CD4-positive, CD25-positive, alpha-beta regulatory T cell (primary cell): ENCODE measurements at regions not wholly inside any gene's neighbourhood (a gene's known extent, or its start where the extent isn't known, plus 50 kb on each side); places are given as distances from the start of the nearest gene placed in this dataset.

Source experiments
- ATAC-seq, 2 donors: fragments of 150-1000 bp; cut with Tn5 transposase; one replicate each; pipeline ENCODE4 v1.10.0; 2021; ENCODE audit warnings: low read depth in 2 of 2, moderate number of reproducible peaks in 2 of 2, moderate library complexity in 1 of 2
- DNase-seq, 3 donors: peaks; one replicate each; pipeline versions ENCODE4 v3.0.0 to v3.0.0-alpha.2; 2012 to 2022; ENCODE audit warnings: mixed read lengths in 1 of 3
- H3K27ac ChIP-seq: one replicate; pipeline ENCODE4 v1.7.0; 2013; ENCODE audit warnings: mild to moderate bottlenecking, low read length; ENCODE audit not compliant: insufficient read depth, poor library complexity, severe bottlenecking
- H3K27me3 ChIP-seq: one replicate; pipeline ENCODE4 v1.7.0; 2013; ENCODE audit warnings: low read length; ENCODE audit not compliant: control insufficient read depth, insufficient read depth
- H3K36me3 ChIP-seq: one replicate; pipeline ENCODE4 v1.7.0; 2013; ENCODE audit warnings: mild to moderate bottlenecking, low read length, moderate library complexity; ENCODE audit not compliant: control insufficient read depth, insufficient read depth
- H3K4me1 ChIP-seq: 2 replicates; pipeline ENCODE4 v1.7.0; 2013; ENCODE audit warnings: mild to moderate bottlenecking, low read length; ENCODE audit not compliant: insufficient read depth, control insufficient read depth, poor library complexity, severe bottlenecking
- H3K4me3 ChIP-seq: one replicate; pipeline ENCODE4 v1.7.0; 2013; ENCODE audit warnings: low read depth, mild to moderate bottlenecking, low read length, moderate library complexity
- H3K9me3 ChIP-seq, 2 experiments: 1 replicate in 1 of 2; 2 replicates in 1 of 2; pipeline ENCODE4 v1.7.0; 2013; ENCODE audit warnings: low read length in 2 of 2, mild to moderate bottlenecking in 1 of 2, moderate library complexity in 1 of 2; ENCODE audit not compliant: control insufficient read depth in 2 of 2
- H3K27ac Mint-ChIP-seq, 3 donors: one replicate each; pipeline ENCODE4 v1.8.0; 2020 to 2022; ENCODE audit warnings: mild to moderate bottlenecking in 3 of 3, mixed read lengths in 3 of 3, moderate library complexity in 2 of 3
- H3K27me3 Mint-ChIP-seq: one replicate; pipeline ENCODE4 v1.8.0; 2022; ENCODE audit warnings: mild to moderate bottlenecking, mixed read lengths
- H3K36me3 Mint-ChIP-seq: one replicate; pipeline ENCODE4 v1.8.0; 2020; ENCODE audit warnings: mixed read lengths
- H3K4me1 Mint-ChIP-seq, 4 donors: one replicate each; pipeline ENCODE4 v1.8.0; 2020 to 2022; ENCODE audit warnings: mixed read lengths in 4 of 4, mild to moderate bottlenecking in 1 of 4
- H3K4me3 Mint-ChIP-seq, 4 donors: one replicate each; pipeline ENCODE4 v1.8.0; 2020 to 2022; ENCODE audit warnings: mild to moderate bottlenecking in 4 of 4, mixed read lengths in 4 of 4, moderate library complexity in 3 of 4
- H3K9me3 Mint-ChIP-seq, 7 donors: one replicate each; pipeline ENCODE4 v1.8.0; 2020 to 2022; ENCODE audit warnings: mixed read lengths in 7 of 7, mild to moderate bottlenecking in 3 of 7, moderate library complexity in 2 of 7

DNA sequence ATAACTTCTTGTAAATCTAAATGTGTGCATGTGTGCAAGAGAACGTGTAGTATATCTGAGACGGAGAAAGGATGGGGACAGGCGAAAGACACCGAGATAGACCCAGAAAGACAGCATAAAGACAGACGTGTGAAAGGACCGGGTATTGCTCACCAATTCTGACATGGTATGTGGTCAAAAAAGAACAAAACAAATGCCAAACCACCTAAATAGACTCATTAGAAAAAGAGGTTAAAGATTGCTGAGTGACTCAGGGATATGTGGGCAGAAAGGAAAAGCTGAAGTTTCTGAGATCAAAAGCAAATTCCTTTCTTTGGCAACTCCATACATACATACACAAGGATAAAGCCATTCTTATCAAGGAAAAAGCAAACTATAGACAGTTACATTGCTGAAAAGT is 179.7 kb upstream of the TSC22D1 start:
- no peak overlapping the region for H3K27ac ChIP-seq
- peaks cover 15% of the 10 kb centered on the region for H3K27me3 Mint-ChIP-seq
- no peaks in the 10 kb centered on the region for H3K36me3 Mint-ChIP-seq
- no peak for ATAC-seq
- no peak overlapping the region for H3K4me3 Mint-ChIP-seq
- no peaks in the 10 kb centered on the region for H3K4me1 ChIP-seq
- no peak for DNase-seq
- no peak overlapping the region for H3K27ac Mint-ChIP-seq
- H3K9me3 ChIP-seq: no peaks in the 10 kb centered on the region
- H3K4me1 Mint-ChIP-seq: no peaks in the 10 kb centered on the region
- H3K9me3 Mint-ChIP-seq: peaks cover 0 to 2% (median 0%) of the 10 kb centered on the region in 7 donors
- H3K36me3 ChIP-seq: no peaks in the 10 kb centered on the region
- H3K27me3 ChIP-seq: no peaks in the 10 kb centered on the region
- H3K4me3 ChIP-seq: no peak overlapping the region

DNA sequence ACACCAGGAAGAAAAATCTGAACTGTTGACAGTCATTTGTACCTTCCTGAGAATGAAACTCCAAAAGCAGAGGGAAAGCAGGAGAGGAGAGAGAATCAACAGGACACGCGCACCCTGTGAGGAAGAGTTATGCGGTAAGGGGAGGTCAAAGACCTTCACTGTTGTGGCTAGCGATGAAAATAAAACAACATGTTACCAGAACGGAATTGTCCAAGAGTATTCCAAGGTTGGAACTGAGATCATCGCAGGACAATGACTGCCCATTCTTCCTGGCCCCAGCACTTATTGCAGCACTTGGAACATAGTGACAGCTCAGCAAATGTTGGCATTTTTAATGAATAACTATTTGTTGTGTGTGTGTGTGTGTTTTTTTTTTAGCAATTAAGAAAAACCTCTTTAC is 176.0 kb upstream of the TSC22D1 start:
- Mint-ChIP-seq H3K36me3 (no peaks in the 10 kb centered on the region), H3K4me3 (no peak overlapping the region), H3K9me3 (peaks cover 0 to 2% (median 0%) of the 10 kb centered on the region in 7 donors), H3K27ac (no peak overlapping the region), H3K27me3 (peaks cover 19% of the 10 kb centered on the region), H3K4me1 (no peaks in the 10 kb centered on the region)
- DNase-seq: no peak
- H3K4me3 ChIP-seq: no peak overlapping the region
- no peak for ATAC-seq
- H3K4me1 ChIP-seq: no peaks in the 10 kb centered on the region
- H3K27ac ChIP-seq: no peak overlapping the region
- no peaks in the 10 kb centered on the region for H3K9me3 ChIP-seq
- no peaks in the 10 kb centered on the region for H3K36me3 ChIP-seq
- H3K27me3 ChIP-seq: no peaks in the 10 kb centered on the region

DNA sequence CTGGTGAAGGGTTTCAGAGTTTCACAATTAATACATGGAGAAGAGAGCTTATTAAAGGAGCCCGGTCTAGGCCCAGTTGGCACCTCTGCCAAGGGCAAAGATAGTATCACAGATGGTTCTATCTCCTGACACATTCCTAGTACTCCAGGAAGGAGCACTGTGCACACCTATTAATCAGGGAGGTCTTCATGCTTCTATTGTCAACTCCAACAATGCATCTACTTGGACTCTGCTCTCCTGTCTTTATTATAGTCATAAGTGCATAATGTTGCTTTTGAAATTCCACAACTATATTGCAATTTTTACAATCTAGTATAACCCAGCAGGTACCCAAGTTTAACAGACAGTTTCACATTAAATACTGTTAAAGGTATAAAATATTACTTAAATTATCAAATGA is 174.5 kb upstream of the TSC22D1 start:
- H3K4me1 Mint-ChIP-seq: no peaks in the 10 kb centered on the region
- Histone ChIP-seq H3K4me3 (no peak overlapping the region), H3K9me3 (no peaks in the 10 kb centered on the region), H3K4me1 (no peaks in the 10 kb centered on the region), H3K27me3 (no peaks in the 10 kb centered on the region), H3K27ac (no peak overlapping the region), H3K36me3 (no peaks in the 10 kb centered on the region)
- H3K27ac Mint-ChIP-seq: no peak overlapping the region
- DNase-seq: no peak
- peaks cover 13% of the 10 kb centered on the region for H3K27me3 Mint-ChIP-seq
- H3K4me3 Mint-ChIP-seq: no peak overlapping the region
- no peak for ATAC-seq
- H3K36me3 Mint-ChIP-seq: no peaks in the 10 kb centered on the region
- H3K9me3 Mint-ChIP-seq: no peaks in the 10 kb centered on the region

DNA sequence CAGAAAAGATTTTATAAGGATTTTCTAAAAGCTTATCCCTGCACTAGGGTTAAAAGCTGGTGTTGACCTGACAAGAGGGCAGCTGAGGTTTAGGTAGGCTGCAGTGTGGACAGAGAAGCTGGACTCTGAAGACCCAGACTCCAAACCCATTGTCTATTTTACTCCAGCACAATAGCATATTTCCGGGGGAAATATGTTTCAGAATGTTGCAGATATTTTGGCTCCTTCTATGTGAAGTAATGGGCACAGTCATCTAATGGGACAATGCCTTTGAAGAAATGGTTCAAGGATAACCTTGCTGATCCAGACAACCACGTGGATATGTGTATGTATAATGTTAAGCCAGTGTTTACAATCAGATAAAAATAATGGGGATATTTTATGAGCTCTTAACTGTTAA is 173.8 kb upstream of the TSC22D1 start:
- Histone ChIP-seq H3K27me3 (no peaks in the 10 kb centered on the region), H3K36me3 (no peaks in the 10 kb centered on the region), H3K27ac (no peak overlapping the region), H3K4me3 (no peak overlapping the region), H3K9me3 (no peaks in the 10 kb centered on the region), H3K4me1 (no peaks in the 10 kb centered on the region)
- no peak for DNase-seq
- no peaks in the 10 kb centered on the region for H3K36me3 Mint-ChIP-seq
- peaks cover 13% of the 10 kb centered on the region for H3K27me3 Mint-ChIP-seq
- no peaks in the 10 kb centered on the region for H3K9me3 Mint-ChIP-seq
- H3K4me3 Mint-ChIP-seq: no peak overlapping the region
- no peak overlapping the region for H3K27ac Mint-ChIP-seq
- no peak for ATAC-seq
- no peaks in the 10 kb centered on the region for H3K4me1 Mint-ChIP-seq

DNA sequence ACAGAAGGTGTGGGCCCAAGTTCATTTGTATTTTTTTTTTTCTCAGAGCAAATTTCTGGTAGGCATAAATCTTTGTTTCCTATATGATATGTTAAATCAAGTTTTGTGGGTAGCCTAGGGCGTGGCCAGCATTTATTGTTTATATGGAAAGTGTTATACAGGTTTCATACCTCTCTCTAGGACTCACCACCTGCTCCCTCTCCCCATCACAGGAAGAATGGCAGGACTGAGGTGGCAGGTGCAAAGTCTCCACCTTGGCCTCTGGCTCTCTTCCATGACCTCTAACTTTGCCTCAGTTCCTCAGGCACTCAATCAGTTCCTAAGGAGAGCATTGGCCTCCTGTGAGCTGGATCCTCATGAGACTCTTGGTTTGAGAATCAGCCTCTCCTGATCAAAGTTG is 172.3 kb upstream of the TSC22D1 start:
- no peak for DNase-seq
- Mint-ChIP-seq H3K4me1 (no peaks in the 10 kb centered on the region), H3K27me3 (peaks cover 9% of the 10 kb centered on the region), H3K27ac (peak overlapping the region in 1 of 3 donors; percentile 22), H3K9me3 (peaks cover 0 to 6% (median 0%) of the 10 kb centered on the region in 7 donors), H3K4me3 (no peak overlapping the region), H3K36me3 (no peaks in the 10 kb centered on the region)
- H3K36me3 ChIP-seq: no peaks in the 10 kb centered on the region
- no peaks in the 10 kb centered on the region for H3K27me3 ChIP-seq
- no peak overlapping the region for H3K27ac ChIP-seq
- no peak for ATAC-seq
- no peak overlapping the region for H3K4me3 ChIP-seq
- no peaks in the 10 kb centered on the region for H3K9me3 ChIP-seq
- H3K4me1 ChIP-seq: no peaks in the 10 kb centered on the region

DNA sequence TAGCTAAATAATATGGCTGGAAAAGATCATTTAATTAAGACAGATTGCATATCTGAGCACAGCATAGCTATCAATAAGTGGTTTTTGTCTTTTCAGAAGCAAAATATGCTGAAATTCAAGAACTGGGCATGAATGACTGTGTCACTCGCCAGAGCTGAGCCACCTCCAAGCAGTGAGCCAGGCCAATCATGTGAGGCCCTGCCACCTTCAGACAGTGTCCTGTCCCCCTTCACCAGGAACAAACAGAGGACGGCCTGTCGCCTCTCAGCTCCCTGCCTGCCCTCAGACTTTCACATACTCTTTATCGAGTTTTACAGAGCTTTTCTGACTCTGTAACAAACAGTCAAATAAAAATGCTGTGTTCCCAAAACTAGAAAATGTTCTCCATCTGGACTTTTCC is 171.0 kb upstream of the TSC22D1 start:
- Histone ChIP-seq H3K4me3 (no peak overlapping the region), H3K9me3 (no peaks in the 10 kb centered on the region), H3K36me3 (no peaks in the 10 kb centered on the region), H3K27ac (no peak overlapping the region), H3K27me3 (no peaks in the 10 kb centered on the region), H3K4me1 (no peaks in the 10 kb centered on the region)
- H3K27me3 Mint-ChIP-seq: peaks cover 9% of the 10 kb centered on the region
- no peaks in the 10 kb centered on the region for H3K4me1 Mint-ChIP-seq
- H3K9me3 Mint-ChIP-seq: peaks cover 0 to 6% (median 0%) of the 10 kb centered on the region in 7 donors
- DNase-seq (no peak), ATAC-seq (no peak)
- H3K4me3 Mint-ChIP-seq: no peak overlapping the region
- H3K27ac Mint-ChIP-seq: no peak overlapping the region
- H3K36me3 Mint-ChIP-seq: no peaks in the 10 kb centered on the region

DNA sequence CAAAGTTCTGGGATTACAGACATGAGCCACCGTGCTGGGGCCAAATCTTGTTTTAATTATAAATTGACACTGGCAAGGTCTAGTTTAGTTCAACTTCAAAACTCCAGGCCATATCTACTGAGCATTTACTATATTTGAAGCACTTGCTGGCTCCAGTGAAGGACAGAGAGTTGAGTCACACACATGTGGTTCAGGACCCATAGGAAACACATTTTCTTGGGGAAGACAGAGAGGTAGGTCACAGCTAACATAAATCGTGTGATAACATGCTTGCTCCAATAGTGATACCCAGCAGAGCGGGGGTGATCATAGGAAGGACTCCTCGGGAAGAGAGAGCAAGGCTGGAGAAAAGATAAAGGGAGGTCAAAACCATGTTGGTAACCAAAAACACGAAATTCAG is 170.6 kb upstream of the TSC22D1 start:
- H3K4me3 Mint-ChIP-seq: no peak overlapping the region
- H3K27ac Mint-ChIP-seq: no peak overlapping the region
- no peak for ATAC-seq

DNA sequence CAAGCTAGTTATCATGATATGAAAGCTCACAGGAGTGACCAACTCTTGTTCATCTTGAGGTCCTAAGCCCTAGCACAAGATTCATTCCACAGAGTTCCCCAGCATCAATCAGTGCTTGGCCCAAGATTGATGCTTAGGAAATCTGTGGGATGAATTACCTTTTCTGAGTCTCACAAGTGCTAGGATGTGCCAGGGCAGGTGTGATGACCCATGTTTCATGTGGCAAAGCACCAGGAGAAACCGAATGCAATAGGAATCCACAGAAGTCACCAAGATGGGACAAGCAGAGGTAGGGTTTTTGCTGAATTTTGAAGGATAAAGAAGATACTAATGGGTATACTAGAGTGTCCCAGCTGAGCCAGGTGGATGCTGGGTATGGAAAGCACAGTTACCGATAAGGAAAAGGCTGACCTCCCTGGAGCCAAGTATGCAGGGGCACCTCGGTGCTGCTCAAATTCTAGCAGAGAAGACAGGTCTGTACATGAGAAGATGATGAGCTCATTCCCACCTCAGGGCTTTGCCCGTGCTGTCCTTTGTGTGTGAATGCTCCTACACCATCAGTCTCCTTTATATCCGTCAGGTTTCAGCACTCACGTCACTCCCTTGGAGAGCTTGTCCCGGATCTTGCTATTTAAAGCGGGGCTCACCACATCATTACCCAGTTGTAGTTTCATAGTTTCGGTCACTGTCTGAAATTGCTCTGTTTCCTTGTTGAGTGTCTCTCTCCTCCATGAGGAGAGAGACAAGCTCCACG is 168.9 kb upstream of the TSC22D1 start:
- ATAC-seq (no peak), DNase-seq (no peak)
- peaks cover 0 to 6% (median 0%) of the 10 kb centered on the region in 7 donors for H3K9me3 Mint-ChIP-seq
- H3K4me1 Mint-ChIP-seq: no peaks in the 10 kb centered on the region
- Histone ChIP-seq H3K27ac (no peak overlapping the region), H3K4me1 (no peaks in the 10 kb centered on the region), H3K9me3 (no peaks in the 10 kb centered on the region), H3K27me3 (no peaks in the 10 kb centered on the region), H3K4me3 (no peak overlapping the region), H3K36me3 (no peaks in the 10 kb centered on the region)
- peaks cover 4% of the 10 kb centered on the region for H3K27me3 Mint-ChIP-seq
- no peaks in the 10 kb centered on the region for H3K36me3 Mint-ChIP-seq
- H3K27ac Mint-ChIP-seq: no peak overlapping the region
- no peak overlapping the region for H3K4me3 Mint-ChIP-seq

More for the DNA sequence above, 170.6 kb upstream of the TSC22D1 start:
- Histone ChIP-seq H3K36me3 (no peaks in the 10 kb centered on the region), H3K4me3 (no peak overlapping the region), H3K27ac (no peak overlapping the region), H3K4me1 (no peaks in the 10 kb centered on the region), H3K9me3 (no peaks in the 10 kb centered on the region), H3K27me3 (no peaks in the 10 kb centered on the region)
- Mint-ChIP-seq H3K9me3 (peaks cover 0 to 6% (median 0%) of the 10 kb centered on the region in 7 donors), H3K4me1 (no peaks in the 10 kb centered on the region), H3K36me3 (no peaks in the 10 kb centered on the region), H3K27me3 (peaks cover 7% of the 10 kb centered on the region)
- no peak for DNase-seq
